Endothelial cell (in vitro differentiated cells): ENCODE measurements at regions not wholly inside any gene's neighbourhood (a gene's known extent, or its start where the extent isn't known, plus 50 kb on each side); places are given as distances from the start of the nearest gene placed in this dataset.
"Not testable (repeated sequence)": the region's sequence is repeated elsewhere in the genome, so short reads cannot be mapped to it uniquely, and the experiment has no call there.

ENCODE experiments used
- DNase-seq: peaks from one replicate; pipeline ENCODE4 v3.0.0; 2021; ENCODE audit warnings: low spot score
- H3K27ac Mint-ChIP-seq: one replicate; pipeline ENCODE4 v1.8.0; 2021; ENCODE audit warnings: mixed read lengths, inconsistent platforms; ENCODE audit not compliant: unreplicated experiment
- H3K27me3 Mint-ChIP-seq: one replicate; pipeline ENCODE4 v1.8.0; 2021; ENCODE audit warnings: mild to moderate bottlenecking, moderate library complexity, mixed read lengths, inconsistent platforms; ENCODE audit not compliant: unreplicated experiment
- H3K36me3 Mint-ChIP-seq: one replicate; pipeline ENCODE4 v1.8.0; 2021; ENCODE audit warnings: mild to moderate bottlenecking, low read depth, mixed read lengths, inconsistent platforms; ENCODE audit not compliant: unreplicated experiment
- H3K4me1 Mint-ChIP-seq: one replicate; pipeline ENCODE4 v1.8.0; 2021; ENCODE audit warnings: mild to moderate bottlenecking, mixed read lengths, inconsistent platforms; ENCODE audit not compliant: unreplicated experiment
- H3K4me3 Mint-ChIP-seq: one replicate; pipeline ENCODE4 v1.8.0; 2021; ENCODE audit warnings: mild to moderate bottlenecking, mixed read lengths, inconsistent platforms; ENCODE audit not compliant: unreplicated experiment
- H3K9me3 Mint-ChIP-seq: one replicate; pipeline ENCODE4 v1.8.0; 2021; ENCODE audit warnings: mixed read lengths, inconsistent platforms; ENCODE audit not compliant: unreplicated experiment
- TF ChIP-seq, protein P1 (sequence below): fragments of 200-600 bp; sonication (generic); IDR thresholded peaks from one replicate; pipeline ENCODE4 v1.5.0; 2021; ENCODE audit warnings: antibody characterized with exemption; ENCODE audit not compliant: unreplicated experiment

- no peak overlapping the region for H3K27ac Mint-ChIP-seq
- peaks cover 2% of the 10 kb centered on the region for H3K27me3 Mint-ChIP-seq
- H3K4me1 Mint-ChIP-seq: no peaks in the 10 kb centered on the region
- H3K4me3 Mint-ChIP-seq: no peak overlapping the region
- DNase-seq: no peak
- no peaks in the 10 kb centered on the region for H3K36me3 Mint-ChIP-seq
- no peaks in the 10 kb centered on the region for H3K9me3 Mint-ChIP-seq
- TF ChIP-seq, protein P1, sequence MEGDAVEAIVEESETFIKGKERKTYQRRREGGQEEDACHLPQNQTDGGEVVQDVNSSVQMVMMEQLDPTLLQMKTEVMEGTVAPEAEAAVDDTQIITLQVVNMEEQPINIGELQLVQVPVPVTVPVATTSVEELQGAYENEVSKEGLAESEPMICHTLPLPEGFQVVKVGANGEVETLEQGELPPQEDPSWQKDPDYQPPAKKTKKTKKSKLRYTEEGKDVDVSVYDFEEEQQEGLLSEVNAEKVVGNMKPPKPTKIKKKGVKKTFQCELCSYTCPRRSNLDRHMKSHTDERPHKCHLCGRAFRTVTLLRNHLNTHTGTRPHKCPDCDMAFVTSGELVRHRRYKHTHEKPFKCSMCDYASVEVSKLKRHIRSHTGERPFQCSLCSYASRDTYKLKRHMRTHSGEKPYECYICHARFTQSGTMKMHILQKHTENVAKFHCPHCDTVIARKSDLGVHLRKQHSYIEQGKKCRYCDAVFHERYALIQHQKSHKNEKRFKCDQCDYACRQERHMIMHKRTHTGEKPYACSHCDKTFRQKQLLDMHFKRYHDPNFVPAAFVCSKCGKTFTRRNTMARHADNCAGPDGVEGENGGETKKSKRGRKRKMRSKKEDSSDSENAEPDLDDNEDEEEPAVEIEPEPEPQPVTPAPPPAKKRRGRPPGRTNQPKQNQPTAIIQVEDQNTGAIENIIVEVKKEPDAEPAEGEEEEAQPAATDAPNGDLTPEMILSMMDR: no peak
Measured at GRCh38 chr10:84727398-84727797, 399.0 kb downstream of the CCSER2 start.

- H3K27me3 Mint-ChIP-seq, H3K9me3 Mint-ChIP-seq, DNase-seq: not testable (repeated sequence)
Measured at GRCh38 chr10:84739126-84739525, 410.7 kb downstream of the CCSER2 start.

DNA sequence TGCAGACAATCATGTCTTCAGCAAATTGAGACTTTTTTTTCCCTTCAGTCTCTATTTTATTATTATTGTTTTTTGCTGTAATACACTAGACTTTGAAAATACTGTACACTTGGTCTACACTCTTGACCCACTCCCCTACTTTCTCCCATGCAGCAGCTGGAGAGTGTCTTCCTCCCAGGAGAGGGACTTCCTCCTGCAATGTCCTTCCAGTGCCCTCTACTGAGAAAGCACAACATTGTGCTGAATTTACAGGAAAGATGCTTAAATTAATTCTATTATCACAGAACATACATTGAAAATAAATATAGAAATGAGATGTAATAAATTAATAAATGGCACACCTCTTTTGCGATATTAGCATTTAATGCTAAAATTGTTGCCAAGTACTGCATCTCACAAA, 411.3 kb downstream of the CCSER2 start:
- H3K4me3 Mint-ChIP-seq: no peak overlapping the region
- DNase-seq: no peak
- H3K36me3 Mint-ChIP-seq: no peaks in the 10 kb centered on the region
- no peak overlapping the region for H3K27ac Mint-ChIP-seq
- H3K9me3 Mint-ChIP-seq: no peaks in the 10 kb centered on the region
- H3K4me1 Mint-ChIP-seq: no peaks in the 10 kb centered on the region
- TF ChIP-seq, protein P1: no peak
- peaks cover 1% of the 10 kb centered on the region for H3K27me3 Mint-ChIP-seq

More at GRCh38 chr10:84739126-84739525, 410.7 kb downstream of the CCSER2 start:
- H3K36me3 Mint-ChIP-seq, H3K4me3 Mint-ChIP-seq, H3K4me1 Mint-ChIP-seq, H3K27ac Mint-ChIP-seq: not testable (repeated sequence)

DNA sequence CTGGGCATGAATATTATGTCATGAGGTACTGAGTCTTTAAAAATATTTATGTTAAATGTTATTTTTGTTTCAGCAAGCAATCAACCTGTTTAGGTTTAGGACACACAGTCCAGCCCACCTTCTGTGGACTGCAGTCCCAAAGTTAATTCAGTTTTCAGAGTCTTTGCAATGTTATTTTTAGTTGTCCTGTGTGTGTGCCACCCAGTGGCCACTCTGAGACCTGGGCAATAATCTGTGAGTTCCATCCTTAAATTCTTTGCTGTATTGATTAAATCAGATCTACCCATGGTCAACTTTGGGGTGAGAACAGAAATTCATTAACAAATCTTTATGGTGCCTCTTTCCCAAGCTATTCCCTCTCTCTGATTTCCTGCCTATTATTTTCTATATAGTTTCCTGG, 415.1 kb downstream of the CCSER2 start:
- Mint-ChIP-seq H3K4me1 (no peaks in the 10 kb centered on the region), H3K27ac (no peak overlapping the region), H3K9me3 (no peaks in the 10 kb centered on the region), H3K4me3 (no peak overlapping the region), H3K36me3 (no peaks in the 10 kb centered on the region), H3K27me3 (peaks cover 1% of the 10 kb centered on the region)
- no peak for DNase-seq
- TF ChIP-seq, protein P1: peak; percentile 57

GRCh38 chr10:84755311-84755710, 426.9 kb downstream of the CCSER2 start:
- Mint-ChIP-seq H3K36me3 (no peaks in the 10 kb centered on the region), H3K9me3 (no peaks in the 10 kb centered on the region), H3K4me3 (no peak overlapping the region), H3K27me3 (no peaks in the 10 kb centered on the region), H3K27ac (no peak overlapping the region), H3K4me1 (peaks cover 10% of the 10 kb centered on the region)
- no peak for DNase-seq
- TF ChIP-seq, protein P1: no peak

DNA sequence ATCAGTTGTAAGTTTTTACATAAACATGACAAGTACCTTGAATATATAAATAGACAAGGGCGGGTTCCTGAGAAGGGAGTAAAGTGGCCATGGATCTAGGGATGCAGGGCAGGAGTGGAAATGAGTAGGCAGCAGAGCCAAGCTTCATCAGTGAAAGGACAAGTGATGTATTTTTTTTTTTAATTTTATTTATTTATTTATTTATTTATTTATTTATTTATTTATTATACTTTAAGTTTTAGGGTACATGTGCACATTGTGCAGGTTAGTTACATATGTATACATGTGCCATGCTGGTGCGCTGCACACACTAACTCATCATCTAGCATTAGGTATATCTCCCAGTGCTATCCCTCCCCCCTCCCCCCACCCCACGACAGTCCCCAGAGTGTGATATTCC, 428.3 kb downstream of the CCSER2 start:
- not testable (repeated sequence) for H3K27ac Mint-ChIP-seq, H3K36me3 Mint-ChIP-seq, H3K4me3 Mint-ChIP-seq, H3K9me3 Mint-ChIP-seq, H3K27me3 Mint-ChIP-seq, DNase-seq
- peaks cover 10% of the 10 kb centered on the region for H3K4me1 Mint-ChIP-seq

DNA sequence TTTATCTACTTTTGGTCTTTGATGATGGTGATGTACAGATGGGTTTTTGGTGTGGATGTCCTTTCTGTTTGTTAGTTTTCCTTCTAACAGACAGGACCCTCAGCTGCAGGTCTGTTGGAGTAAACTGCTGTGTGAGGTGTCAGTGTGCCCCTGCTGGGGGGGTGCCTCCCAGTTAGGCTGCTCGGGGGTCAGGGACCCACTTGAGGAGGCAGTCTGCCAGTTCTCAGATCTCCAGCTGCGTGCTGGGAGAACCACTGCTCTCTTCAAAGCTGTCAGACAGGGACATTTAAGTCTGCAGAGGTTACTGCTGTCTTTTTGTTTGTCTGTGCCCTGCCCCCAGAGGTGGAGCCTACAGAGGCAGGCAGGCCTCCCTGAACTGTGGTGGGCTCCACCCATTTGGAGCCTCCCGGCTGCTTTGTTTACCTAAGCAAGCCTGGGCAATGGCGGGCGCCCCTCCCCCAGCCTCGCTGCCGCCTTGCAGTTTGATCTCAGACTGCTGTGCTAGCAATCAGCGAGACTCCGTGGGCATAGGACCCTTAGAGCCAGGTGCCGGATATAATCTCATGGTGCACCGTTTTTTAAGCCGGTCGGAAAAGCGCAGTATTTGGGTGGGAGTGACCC, 433.7 kb downstream of the CCSER2 start:
- H3K27ac Mint-ChIP-seq, H3K36me3 Mint-ChIP-seq: not testable (repeated sequence)

More for the DNA sequence above, 433.7 kb downstream of the CCSER2 start:
- not testable (repeated sequence) for DNase-seq, H3K9me3 Mint-ChIP-seq, H3K27me3 Mint-ChIP-seq, H3K4me3 Mint-ChIP-seq
- H3K4me1 Mint-ChIP-seq: peaks cover 16% of the 10 kb centered on the region
